ENCODE measurements at regions not wholly inside any gene's neighbourhood (a gene's known extent, or its start where the extent isn't known, plus 50 kb on each side); places are given as distances from the start of the nearest gene placed in this dataset.

- DNase-seq (ENCODE audit: low read depth in 2 of 2): no peak
These were observed 60.6 kb upstream of the MYRIP start for GRCh38 chr3:39748763-39749162.

- no peak for DNase-seq (ENCODE audit: low read depth in 2 of 2)
These were observed 58.7 kb upstream of the MYRIP start for GRCh38 chr3:39750712-39751111.

DNA sequence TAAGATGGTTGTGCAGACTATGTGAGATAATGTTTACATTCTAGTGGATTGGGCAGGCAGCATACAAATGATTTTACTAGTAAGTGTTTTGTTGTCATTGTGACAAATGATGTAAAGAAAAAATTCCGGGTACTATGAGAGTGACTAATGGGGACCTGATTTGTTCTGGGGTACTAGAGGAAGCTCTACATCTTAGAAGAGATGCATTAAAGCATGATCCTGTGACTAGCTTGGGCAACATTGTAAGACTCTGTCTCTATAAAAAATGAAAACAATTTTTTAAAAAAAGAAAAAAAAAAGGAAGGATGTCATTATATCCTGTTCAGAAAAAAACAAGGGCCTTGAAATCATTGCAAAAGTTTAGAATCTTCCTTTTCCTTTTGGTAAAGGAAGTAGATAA lies 58.1 kb upstream of the MYRIP start:
- no peak for DNase-seq (ENCODE audit: low read depth in 2 of 2)

GRCh38 chr3:39752019-39752637 lies 57.3 kb upstream of the MYRIP start:
- no peak for DNase-seq (ENCODE audit: low read depth in 2 of 2)

GRCh38 chr3:39752751-39753150 lies 56.7 kb upstream of the MYRIP start:
- DNase-seq (ENCODE audit: low read depth in 2 of 2): no peak

DNA sequence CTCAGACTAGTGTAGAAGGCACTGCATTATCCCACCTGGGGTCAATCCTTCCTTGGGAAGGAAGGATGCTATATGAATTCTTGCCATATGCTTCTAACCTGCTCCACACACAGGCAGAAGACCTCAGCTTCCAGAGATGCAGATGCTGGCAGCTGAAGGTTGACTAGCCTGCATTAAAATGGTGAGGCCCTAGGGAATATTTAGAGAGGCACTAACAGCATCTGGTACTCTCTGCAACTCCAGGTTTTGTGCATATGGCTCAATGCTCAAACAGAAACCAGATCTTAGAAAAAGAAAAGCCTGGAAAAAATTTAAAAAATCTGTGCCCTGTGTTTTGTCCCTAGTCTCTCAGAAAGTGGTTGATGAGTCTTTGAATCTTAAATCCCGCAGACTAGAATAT lies 56.0 kb upstream of the MYRIP start:
- DNase-seq (ENCODE audit: low read depth in 2 of 2): no peak

- no peak for DNase-seq (ENCODE audit: low read depth in 2 of 2)
These were observed 54.9 kb upstream of the MYRIP start for GRCh38 chr3:39754549-39754948.

DNA sequence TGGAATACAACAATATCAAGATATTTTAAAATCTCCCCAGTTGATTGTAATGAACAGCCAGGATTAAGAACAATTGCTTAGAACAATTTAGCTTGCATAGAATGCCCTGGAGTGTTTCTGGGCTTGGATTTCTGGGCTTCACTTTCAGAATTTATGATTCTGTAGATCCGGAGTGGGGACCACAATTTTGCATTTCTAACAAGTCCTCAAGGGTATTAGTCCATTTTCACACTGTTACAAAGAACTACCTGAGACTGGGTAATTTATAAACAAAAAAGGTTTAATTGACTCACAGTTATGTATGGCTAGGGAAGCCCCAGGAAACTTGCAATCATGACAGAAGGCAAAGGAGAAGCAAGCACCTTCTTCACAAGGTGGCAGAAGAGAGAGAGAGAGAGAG lies 54.3 kb upstream of the MYRIP start:
- no peak for DNase-seq (ENCODE audit: low read depth in 2 of 2)

GRCh38 chr3:39757307-39757706 lies 52.1 kb upstream of the MYRIP start:
- no peak for DNase-seq (ENCODE audit: low read depth in 2 of 2)
